WTC11 (cell line): ENCODE measurements at regions not wholly inside any gene's neighbourhood (a gene's known extent, or its start where the extent isn't known, plus 50 kb on each side); places are given as distances from the start of the nearest gene placed in this dataset.

Experiments
- ATAC-seq: fragments of 200-7000 bp; cut with Tn5 transposase; 2 replicates; pipeline ENCODE4 v1.10.0; 2021; ENCODE audit warnings: mild to moderate bottlenecking, moderate library complexity
- CTCF ChIA-PET: fragments of 300-600 bp; sonication (Branson Sonifier 250); formaldehyde crosslinking; loops from one replicate; lab custom pipeline; 2021; ENCODE audit warnings: antibody characterized with exemption; lab: Charles Lee
- POLR2A ChIA-PET: fragments of 350-600 bp; sonication (Branson Sonifier 250); formaldehyde crosslinking; loops from one replicate; lab custom pipeline; 2021; ENCODE audit warnings: antibody characterized with exemption; lab: Charles Lee
- DNase-seq: peaks from one replicate; pipeline ENCODE4 v3.0.0; 2021; ENCODE audit warnings: low spot score
- H3K27ac Mint-ChIP-seq: 2 replicates; pipeline ENCODE4 v1.8.0; 2021; ENCODE audit warnings: mixed read lengths
- H3K27me3 Mint-ChIP-seq: 2 replicates; pipeline ENCODE4 v1.8.0; 2021; ENCODE audit warnings: low read depth, mild to moderate bottlenecking, moderate library complexity, mixed read lengths
- H3K36me3 Mint-ChIP-seq: 2 replicates; pipeline ENCODE4 v1.8.0; 2021; ENCODE audit warnings: mixed read lengths
- H3K4me1 Mint-ChIP-seq: 2 replicates; pipeline ENCODE4 v1.8.0; 2022; ENCODE audit warnings: mixed read lengths
- H3K4me3 Mint-ChIP-seq: 2 replicates; pipeline ENCODE4 v1.8.0; 2021; ENCODE audit warnings: mild to moderate bottlenecking, moderate library complexity, mixed read lengths
- H3K9me3 Mint-ChIP-seq: 2 replicates; pipeline ENCODE4 v1.8.0; 2021; ENCODE audit warnings: mixed read lengths
- ATF1 ChIP-seq: sonication (generic); formaldehyde crosslinking; IDR thresholded peaks from 2 replicates; pipeline ENCODE4 v1.8.1; 2023; ENCODE audit warnings: mild to moderate bottlenecking, moderate library complexity, missing genetic modification reagents
- CREM ChIP-seq: sonication (generic); formaldehyde crosslinking; IDR thresholded peaks from 2 replicates; pipeline ENCODE4 v1.8.1; 2022; ENCODE audit warnings: mild to moderate bottlenecking, missing genetic modification reagents, moderate library complexity
- CTCF ChIP-seq: fragments of 200-600 bp; IDR thresholded peaks from 2 replicates; pipeline ENCODE4 v1.8.0; 2022; ENCODE audit warnings: antibody characterized with exemption
- HMGA2 ChIP-seq: fragments of 250-450 bp; sonication (Bioruptor Pico); IDR thresholded peaks from 2 replicates; pipeline ENCODE4 v1.4.0; 2021; ENCODE audit warnings: mild to moderate bottlenecking, moderate library complexity
- JAZF1 ChIP-seq: fragments of 250-450 bp; sonication (Bioruptor Pico); IDR thresholded peaks from 2 replicates; pipeline ENCODE4 v1.9.0; 2021; ENCODE audit warnings: moderate library complexity, mild to moderate bottlenecking, inconsistent platforms
- JUN ChIP-seq: sonication (generic); formaldehyde crosslinking; IDR thresholded peaks from 2 replicates; pipeline ENCODE4 v1.8.0; 2023; ENCODE audit warnings: mild to moderate bottlenecking, missing genetic modification reagents
- MXD4 ChIP-seq: fragments of 250-450 bp; sonication (Bioruptor Pico); IDR thresholded peaks from 2 replicates; pipeline ENCODE4 v1.8.0; 2021; ENCODE audit warnings: mild to moderate bottlenecking, moderate library complexity, borderline replicate concordance
- RORB ChIP-seq: fragments of 250-450 bp; sonication (Bioruptor Pico); IDR thresholded peaks from 2 replicates; pipeline ENCODE4 v1.9.0; 2021; ENCODE audit warnings: mild to moderate bottlenecking
- SOX15 ChIP-seq: fragments of 250-450 bp; sonication (Bioruptor Pico); IDR thresholded peaks from 2 replicates; pipeline ENCODE4 v1.9.0; 2021; ENCODE audit warnings: mild to moderate bottlenecking
- STAT6 ChIP-seq: sonication (generic); formaldehyde crosslinking; conservative IDR thresholded peaks from 2 replicates; pipeline ENCODE4 v1.8.1; 2023; ENCODE audit warnings: mild to moderate bottlenecking, low read depth, missing genetic modification reagents, moderate library complexity
- TP53 ChIP-seq: sonication (generic); formaldehyde crosslinking; IDR thresholded peaks from 2 replicates; pipeline ENCODE4 v1.8.1; 2023; ENCODE audit warnings: mild to moderate bottlenecking, missing genetic modification reagents
- USF2 ChIP-seq: sonication (generic); formaldehyde crosslinking; IDR thresholded peaks from 2 replicates; pipeline ENCODE4 v1.8.1; 2023; ENCODE audit warnings: mild to moderate bottlenecking, missing genetic modification reagents, moderate library complexity
- ZBTB43 ChIP-seq: sonication (generic); formaldehyde crosslinking; IDR thresholded peaks from 2 replicates; pipeline ENCODE4 v1.8.1; 2023; ENCODE audit warnings: mild to moderate bottlenecking, missing genetic modification reagents
- ZNF121 ChIP-seq: sonication (generic); formaldehyde crosslinking; IDR thresholded peaks from 2 replicates; pipeline ENCODE4 v1.8.0; 2023; ENCODE audit warnings: missing genetic modification reagents
- ZNF263 ChIP-seq: sonication (generic); formaldehyde crosslinking; IDR thresholded peaks from 2 replicates; pipeline ENCODE4 v1.8.1; 2022; ENCODE audit warnings: low read depth, mild to moderate bottlenecking, moderate library complexity, missing genetic modification reagents
- ZNF416 ChIP-seq: fragments of 250-450 bp; sonication (Bioruptor Pico); IDR thresholded peaks from 2 replicates; pipeline ENCODE4 v1.9.0; 2021; ENCODE audit warnings: mild to moderate bottlenecking, inconsistent platforms
- ZNF425 ChIP-seq: fragments of 250-450 bp; sonication (Bioruptor Pico); conservative IDR thresholded peaks from 2 replicates; pipeline ENCODE4 v1.9.0; 2021; ENCODE audit warnings: mild to moderate bottlenecking
- ZNF512 ChIP-seq: sonication (generic); formaldehyde crosslinking; IDR thresholded peaks from 2 replicates; pipeline ENCODE4 v1.8.1; 2022; ENCODE audit warnings: missing genetic modification reagents, borderline replicate concordance
- ZSCAN18 ChIP-seq: fragments of 250-450 bp; sonication (Bioruptor Pico); IDR thresholded peaks from 2 replicates; pipeline ENCODE4 v2.1.2; 2022; ENCODE audit warnings: mild to moderate bottlenecking, moderate library complexity

- TF ChIP-seq ZNF512 (CRISPR knock-in tag) = no peak
- TF ChIP-seq SOX15 (CRISPR knock-in tag) = no peak
- no peak for TF ChIP-seq RORB (CRISPR knock-in tag)
Observed at GRCh38 chr13:80740071-80740470, 399.1 kb upstream of the SPRY2 start (continued).

GRCh38 chr13:80737513-80737912 lies 396.6 kb upstream of the SPRY2 start:
- no peaks in the 10 kb centered on the region for H3K27me3 Mint-ChIP-seq
- ATAC-seq (no peak), DNase-seq (no peak)
- peaks cover 5% of the 10 kb centered on the region for H3K36me3 Mint-ChIP-seq
- H3K27ac Mint-ChIP-seq = no peak overlapping the region
- ChIA-PET POLR2A (no interaction called here), CTCF (no interaction called here)
- H3K4me3 Mint-ChIP-seq = no peak overlapping the region
- no peak for TF ChIP-seq ATF1 (CRISPR knock-in tag)
- H3K9me3 Mint-ChIP-seq = peaks cover 17% of the 10 kb centered on the region
- no peaks in the 10 kb centered on the region for H3K4me1 Mint-ChIP-seq

- no peak for DNase-seq
- no peak for ATAC-seq
- peaks cover 6% of the 10 kb centered on the region; the same call in 1 of the 2 replicates for H3K36me3 Mint-ChIP-seq
- peaks cover 14% of the 10 kb centered on the region for H3K9me3 Mint-ChIP-seq
- TF ChIP-seq JUN (CRISPR knock-in tag) = no peak
- TF ChIP-seq CTCF = no peak
- no peak for TF ChIP-seq TP53
- CTCF ChIA-PET = no interaction called here
- H3K4me1 Mint-ChIP-seq = no peaks in the 10 kb centered on the region; the same call in 1 of the 2 replicates
- POLR2A ChIA-PET = no interaction called here
- no peak overlapping the region for H3K27ac Mint-ChIP-seq
- H3K4me3 Mint-ChIP-seq = no peak overlapping the region
- no peaks in the 10 kb centered on the region for H3K27me3 Mint-ChIP-seq
Observed at GRCh38 chr13:80727321-80727975, 386.5 kb upstream of the SPRY2 start.

- CTCF ChIA-PET = no interaction called here
- ATAC-seq (no peak), DNase-seq (no peak)
- H3K4me3 Mint-ChIP-seq = no peak overlapping the region
- H3K27me3 Mint-ChIP-seq = no peaks in the 10 kb centered on the region
- POLR2A ChIA-PET = no interaction called here
- peaks cover 14% of the 10 kb centered on the region for H3K9me3 Mint-ChIP-seq
- H3K27ac Mint-ChIP-seq = no peak overlapping the region
- peaks cover 3% of the 10 kb centered on the region; the same call in 1 of the 2 replicates for H3K36me3 Mint-ChIP-seq
- H3K4me1 Mint-ChIP-seq = no peaks in the 10 kb centered on the region; the same call in 1 of the 2 replicates
- TF ChIP-seq JAZF1 (CRISPR knock-in tag) (no peak), USF2 (CRISPR knock-in tag) (no peak), ZNF121 (CRISPR knock-in tag) (no peak), ZNF263 (no peak), ZNF425 (CRISPR knock-in tag) (no peak), MXD4 (CRISPR knock-in tag) (no peak), SOX15 (CRISPR knock-in tag) (no peak), CREM (CRISPR knock-in tag) (no peak), ZNF416 (CRISPR knock-in tag) (no peak), ZBTB43 (CRISPR knock-in tag) (no peak), STAT6 (CRISPR knock-in tag) (no peak), ZSCAN18 (CRISPR knock-in tag) (no peak), HMGA2 (no peak)
Observed at GRCh38 chr13:80726868-80727267, 385.9 kb upstream of the SPRY2 start.
